SK-N-SH treated with all-trans-retinoic acid at 6 μM for 48 hours (cell line): ENCODE measurements at regions not wholly inside any gene's neighbourhood (a gene's known extent, or its start where the extent isn't known, plus 50 kb on each side); places are given as distances from the start of the nearest gene placed in this dataset.

Experiments
- BACH2 ChIP-seq: fragments of 250-450 bp; sonication (Bioruptor Pico); IDR thresholded peaks from 2 replicates; pipeline ENCODE4 v1.9.0; 2021; ENCODE audit warnings: mild to moderate bottlenecking, borderline replicate concordance
- CSDC2 ChIP-seq: fragments of 250-450 bp; sonication (Bioruptor Pico); IDR thresholded peaks from 2 replicates; pipeline ENCODE4 v1.5.0; 2020; ENCODE audit warnings: mild to moderate bottlenecking, moderate library complexity
- GLIS3 ChIP-seq: fragments of 250-450 bp; sonication (Bioruptor Pico); IDR thresholded peaks from 2 replicates; pipeline ENCODE4 v1.5.0; 2020; ENCODE audit warnings: mild to moderate bottlenecking, moderate library complexity
- OSR1 ChIP-seq: fragments of 250-450 bp; sonication (Bioruptor Pico); IDR thresholded peaks from 2 replicates; pipeline ENCODE4 v1.8.0; 2022; ENCODE audit warnings: moderate library complexity, mild to moderate bottlenecking, inconsistent platforms
- PATZ1 ChIP-seq: fragments of 250-450 bp; sonication (Bioruptor Pico); IDR thresholded peaks from 2 replicates; pipeline ENCODE4 v1.8.0; 2020; ENCODE audit warnings: mild to moderate bottlenecking, moderate library complexity, borderline replicate concordance
- RARB ChIP-seq: fragments of 250-450 bp; sonication (Bioruptor Pico); IDR thresholded peaks from 2 replicates; pipeline ENCODE4 v1.8.0; 2021; ENCODE audit warnings: mild to moderate bottlenecking, moderate library complexity
- SNAI2 ChIP-seq: fragments of 250-450 bp; sonication (Bioruptor Pico); IDR thresholded peaks from 2 replicates; pipeline ENCODE4 v1.5.0; 2020; ENCODE audit warnings: mild to moderate bottlenecking, moderate library complexity
- TOX ChIP-seq: fragments of 250-450 bp; sonication (Bioruptor Pico); IDR thresholded peaks from 2 replicates; pipeline ENCODE4 v1.8.0; 2021; ENCODE audit warnings: mild to moderate bottlenecking, moderate library complexity, borderline replicate concordance
- ZFP3 ChIP-seq: fragments of 250-450 bp; sonication (Bioruptor Pico); IDR thresholded peaks from 2 replicates; pipeline ENCODE4 v1.5.0; 2020; ENCODE audit warnings: mild to moderate bottlenecking, moderate library complexity
- ZFP30 ChIP-seq: fragments of 450-650 bp; formaldehyde crosslinking; IDR thresholded peaks from 2 replicates; pipeline ENCODE4 v1.5.0; 2022; ENCODE audit warnings: mild to moderate bottlenecking, moderate library complexity
- ZNF565 ChIP-seq: fragments of 450-650 bp; formaldehyde crosslinking; conservative IDR thresholded peaks from 2 replicates; pipeline ENCODE4 v1.5.0; 2020; ENCODE audit warnings: low read depth, mild to moderate bottlenecking, moderate library complexity
- TF ChIP-seq, protein P1 (sequence below): fragments of 250-450 bp; sonication (Bioruptor Pico); IDR thresholded peaks from 2 replicates; pipeline ENCODE4 v1.5.1; 2021; ENCODE audit warnings: mild to moderate bottlenecking, moderate library complexity

- TF ChIP-seq ZFP3 (CRISPR knock-in tag) (no peak), PATZ1 (no peak), ZFP30 (CRISPR knock-in tag) (no peak), OSR1 (CRISPR knock-in tag) (no peak), CSDC2 (CRISPR knock-in tag) (no peak), RARB (no peak), GLIS3 (CRISPR knock-in tag) (no peak), ZNF565 (no peak), BACH2 (CRISPR knock-in tag) (no peak), TOX (CRISPR knock-in tag) (no peak), SNAI2 (CRISPR knock-in tag) (no peak)
- TF ChIP-seq, protein P1, sequence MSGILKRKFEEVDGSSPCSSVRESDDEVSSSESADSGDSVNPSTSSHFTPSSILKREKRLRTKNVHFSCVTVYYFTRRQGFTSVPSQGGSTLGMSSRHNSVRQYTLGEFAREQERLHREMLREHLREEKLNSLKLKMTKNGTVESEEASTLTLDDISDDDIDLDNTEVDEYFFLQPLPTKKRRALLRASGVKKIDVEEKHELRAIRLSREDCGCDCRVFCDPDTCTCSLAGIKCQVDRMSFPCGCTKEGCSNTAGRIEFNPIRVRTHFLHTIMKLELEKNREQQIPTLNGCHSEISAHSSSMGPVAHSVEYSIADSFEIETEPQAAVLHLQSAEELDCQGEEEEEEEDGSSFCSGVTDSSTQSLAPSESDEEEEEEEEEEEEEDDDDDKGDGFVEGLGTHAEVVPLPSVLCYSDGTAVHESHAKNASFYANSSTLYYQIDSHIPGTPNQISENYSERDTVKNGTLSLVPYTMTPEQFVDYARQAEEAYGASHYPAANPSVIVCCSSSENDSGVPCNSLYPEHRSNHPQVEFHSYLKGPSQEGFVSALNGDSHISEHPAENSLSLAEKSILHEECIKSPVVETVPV (CRISPR knock-in tag), result no peak
Observed at GRCh38 chr9:81822967-81823366, 105.3 kb upstream of the SPATA31D4 start.
